K562 (cell line): ENCODE measurements at regions not wholly inside any gene's neighbourhood (a gene's known extent, or its start where the extent isn't known, plus 50 kb on each side); places are given as distances from the start of the nearest gene placed in this dataset.

Experiments
- BRD4 ChIP-seq: fragments of 200-600 bp; sonication (generic); IDR thresholded peaks from 2 replicates; pipeline ENCODE4 v1.6.1; 2017; ENCODE audit warnings: inconsistent platforms
- CBX1 ChIP-seq: sonication (generic); IDR thresholded peaks from 2 replicates; pipeline ENCODE4 v1.6.1; 2016; ENCODE audit warnings: antibody characterized with exemption, low read depth, mild to moderate bottlenecking
- CEBPB ChIP-seq: fragments of 450-650 bp; IDR thresholded peaks from 2 replicates; pipeline ENCODE4 v1.6.1; 2016; ENCODE audit warnings: missing genetic modification characterization, missing compliant biosample characterization
- FOSL1 ChIP-seq: fragments of 200-800 bp; sonication (Bioruptor generic); conservative IDR thresholded peaks from 2 replicates; pipeline ENCODE4 v1.6.1; 2016; ENCODE audit warnings: missing genetic modification characterization, missing compliant biosample characterization
- FOXM1 ChIP-seq, 2 experiments: fragments of 450-650 bp in 1 of 2; sonication (generic) in 1 of 2; formaldehyde crosslinking in 1 of 2; IDR thresholded peaks; 2 replicates each; pipeline versions ENCODE4 v1.6.1 to v1.9.0; 2017 to 2022; ENCODE audit warnings: low read depth in 2 of 2, mild to moderate bottlenecking in 2 of 2, missing genetic modification reagents in 1 of 2, moderate library complexity in 1 of 2
- HBP1 ChIP-seq: fragments of 450-650 bp; formaldehyde crosslinking; IDR thresholded peaks from 2 replicates; pipeline ENCODE4 v1.4.0; 2022; ENCODE audit warnings: missing genetic modification characterization
- HMGXB4 ChIP-seq: sonication (generic); formaldehyde crosslinking; IDR thresholded peaks from 2 replicates; pipeline ENCODE4 v1.8.1; 2023; ENCODE audit warnings: mild to moderate bottlenecking, missing genetic modification reagents
- MED1 ChIP-seq: sonication (generic); formaldehyde crosslinking; IDR thresholded peaks from 2 replicates; pipeline ENCODE4 v1.8.1; 2023; ENCODE audit warnings: missing genetic modification reagents, borderline replicate concordance
- NFYB ChIP-seq: IDR thresholded peaks from 2 replicates; pipeline ENCODE4 v1.6.1; 2011; ENCODE audit warnings: mild to moderate bottlenecking, moderate library complexity; ENCODE audit not compliant: insufficient read length; ENCODE audit errors: extremely low read depth
- PTBP1 ChIP-seq: fragments of 200-400 bp; formaldehyde crosslinking; IDR thresholded peaks from 2 replicates; pipeline ENCODE4 v1.6.1; 2017; ENCODE audit warnings: low read depth, low read length
- RFX1 ChIP-seq: fragments of 450-650 bp; IDR thresholded peaks from 2 replicates; pipeline ENCODE4 v1.6.1; 2016; ENCODE audit warnings: mild to moderate bottlenecking, moderate library complexity
- SMARCA5 ChIP-seq: fragments of 450-650 bp; IDR thresholded peaks from 2 replicates; pipeline ENCODE4 v1.6.1; 2016
- SMC3 ChIP-seq: conservative IDR thresholded peaks from 2 replicates; pipeline ENCODE4 v1.6.1; 2011; ENCODE audit warnings: low read depth, low read length, improper control_type of control experiment; ENCODE audit not compliant: insufficient read depth
- SRSF9 ChIP-seq: fragments of 200-400 bp; formaldehyde crosslinking; IDR thresholded peaks from 2 replicates; pipeline ENCODE4 v1.6.1; 2017; ENCODE audit warnings: low read depth, low read length, borderline replicate concordance
- STAG1 ChIP-seq: sonication (generic); formaldehyde crosslinking; IDR thresholded peaks from 2 replicates; pipeline ENCODE4 v1.5.0; 2020; ENCODE audit warnings: missing genetic modification reagents, borderline replicate concordance
- TGIF2 ChIP-seq: sonication (generic); formaldehyde crosslinking; IDR thresholded peaks from 2 replicates; pipeline ENCODE4 v1.8.1; 2022; ENCODE audit warnings: mild to moderate bottlenecking, missing genetic modification reagents, moderate library complexity
- TSHZ1 ChIP-seq: fragments of 250-450 bp; sonication (Bioruptor Pico); IDR thresholded peaks from 2 replicates; pipeline ENCODE4 v1.4.0; 2020; ENCODE audit warnings: mild to moderate bottlenecking, moderate library complexity
- VEZF1 ChIP-seq: fragments of 200-800 bp; sonication (Bioruptor generic); IDR thresholded peaks from 2 replicates; pipeline ENCODE4 v1.6.1; 2017; ENCODE audit warnings: missing genetic modification characterization, missing compliant biosample characterization
- ZNF197 ChIP-seq: fragments of 200-800 bp; sonication (Bioruptor generic); IDR thresholded peaks from 2 replicates; pipeline ENCODE4 v1.6.1; 2016; ENCODE audit warnings: low read depth, missing genetic modification characterization, missing compliant biosample characterization
- ZNF311 ChIP-seq: fragments of 250-450 bp; sonication (Bioruptor Pico); IDR thresholded peaks from 2 replicates; pipeline ENCODE4 v1.4.0; 2020; ENCODE audit warnings: mild to moderate bottlenecking, moderate library complexity

- TF ChIP-seq VEZF1 (CRISPR knock-in tag) (peak; percentile 84), STAG1 (CRISPR knock-in tag) (no peak), TSHZ1 (CRISPR knock-in tag) (no peak), RFX1 (no peak), BRD4 (no peak), FOXM1 (IDR thresholded peaks at IDR 0.05; ENCODE audit: low read depth) (peak; percentile 39), FOXM1 (CRISPR knock-in tag; IDR thresholded peaks at IDR 0.05; ENCODE audit: low read depth) (no peak), CEBPB (tag) (no peak), MED1 (CRISPR knock-in tag) (no peak), HBP1 (CRISPR knock-in tag) (no peak), HMGXB4 (no peak), PTBP1 (no peak), NFYB (no peak), ZNF311 (CRISPR knock-in tag) (no peak), ZNF197 (CRISPR knock-in tag) (no peak), SMC3 (no peak), FOSL1 (tag) (peak; percentile 94), SRSF9 (no peak), TGIF2 (CRISPR knock-in tag) (no peak), CBX1 (peak; percentile 74), SMARCA5 (no peak)
Observed at GRCh38 chr12:116360579-116361413, 83.3 kb upstream of the MED13L start (continued).
